NCI-H2227 (cell line): ENCODE measurements at regions not wholly inside any gene's neighbourhood (a gene's known extent, or its start where the extent isn't known, plus 50 kb on each side); places are given as distances from the start of the nearest gene placed in this dataset.
"Not testable (repeated sequence)": the region's sequence is repeated elsewhere in the genome, so short reads cannot be mapped to it uniquely, and the experiment has no call there.

Source experiments
- DNase-seq: peaks from one replicate; lab custom pipeline; 2025; ENCODE audit not compliant: unreplicated experiment; lab: John Stamatoyannopoulos, UW

GRCh38 chr15:57767481-57767880 is 61.0 kb downstream of the POLR2M start:
- no peak for DNase-seq

- no peak for DNase-seq
Observed at GRCh38 chr15:57769266-57769665, 62.8 kb downstream of the POLR2M start.

- DNase-seq = no peak
Observed at GRCh38 chr15:57770495-57770894, 64.0 kb downstream of the POLR2M start.

- no peak for DNase-seq
Observed at GRCh38 chr15:57772223-57772957, 65.9 kb downstream of the POLR2M start.

GRCh38 chr15:57773051-57773450 is 66.5 kb downstream of the POLR2M start:
- no peak for DNase-seq

- no peak for DNase-seq
Observed at GRCh38 chr15:57777003-57777402, 70.5 kb downstream of the POLR2M start.

- no peak for DNase-seq
Observed at GRCh38 chr15:57780471-57780870, 74.0 kb downstream of the POLR2M start.

- no peak for DNase-seq
Observed at GRCh38 chr15:57782731-57783130, 76.2 kb downstream of the POLR2M start.

GRCh38 chr15:57784081-57784511 is 77.6 kb downstream of the POLR2M start:
- no peak for DNase-seq

- no peak for DNase-seq
Observed at GRCh38 chr15:57785039-57785438, 78.5 kb downstream of the POLR2M start.

GRCh38 chr15:57785959-57786358 is 79.4 kb downstream of the POLR2M start:
- no peak for DNase-seq

- no peak for DNase-seq
Observed at GRCh38 chr15:57789225-57789624, 82.7 kb downstream of the POLR2M start.

GRCh38 chr15:57792724-57793449 is 86.4 kb downstream of the POLR2M start:
- no peak for DNase-seq

GRCh38 chr15:57795261-57795660 is 88.7 kb downstream of the POLR2M start:
- DNase-seq = no peak

GRCh38 chr15:57796146-57796545 is 89.6 kb downstream of the POLR2M start:
- no peak for DNase-seq

GRCh38 chr15:57797110-57797509 is 90.6 kb downstream of the POLR2M start:
- DNase-seq = no peak

GRCh38 chr15:57797568-57798267 is 91.2 kb downstream of the POLR2M start:
- DNase-seq = no peak

- DNase-seq = no peak
Observed at GRCh38 chr15:57806003-57806402, 99.5 kb downstream of the POLR2M start.

- not testable (repeated sequence) for DNase-seq
Observed at GRCh38 chr15:57809285-57809684, 102.8 kb downstream of the POLR2M start.

GRCh38 chr15:57816599-57816998 is 110.1 kb downstream of the POLR2M start:
- DNase-seq = no peak

GRCh38 chr15:57819646-57820045 is 113.1 kb downstream of the POLR2M start:
- no peak for DNase-seq

- DNase-seq = no peak
Observed at GRCh38 chr15:57820119-57820518, 113.6 kb downstream of the POLR2M start.
